K562 (cell line): ENCODE measurements at regions not wholly inside any gene's neighbourhood (a gene's known extent, or its start where the extent isn't known, plus 50 kb on each side); places are given as distances from the start of the nearest gene placed in this dataset.

Experiments used
- ATAC-seq: fragments of 200-7000 bp; cut with Tn5 transposase; 3 replicates; pipeline ENCODE4 v1.9.1; 2020; ENCODE audit warnings: moderate library complexity
- BruUV-seq: library from RNA; stranded (reverse); fragments of 400-500 nt; replicated peaks from 2 replicates; lab custom pipeline; 2021; lab: Mats Ljungman, UMichigan
- CTCF ChIA-PET: fragments of 300-600 bp; formaldehyde crosslinking; extraction: SDS; loops from one replicate; lab custom pipeline; 2021; ENCODE audit warnings: low intra/inter-chr PET ratio; lab: Yijun Ruan, JAX
- POLR2A ChIA-PET: fragments of 300-600, 350-650 bp; sonication (Branson Sonifier 250); formaldehyde crosslinking; extraction: SDS; loops from one replicate; lab custom pipeline; 2021; ENCODE audit warnings: antibody characterized with exemption, inconsistent platforms; lab: Yijun Ruan, JAX
- DNase-seq, 4 experiments: peaks; one replicate each; pipeline versions ENCODE4 v3.0.0 to v3.0.0-alpha.2; 2011 to 2018; ENCODE audit warnings: low spot score in 3 of 4, mixed read lengths in 3 of 4; ENCODE audit errors: extremely low read depth in 1 of 4
- FAIRE-seq: peaks from 2 replicates; lab custom pipeline; 2011; peaks lifted over from hg19 to GRCh38; lab: Jason Lieb, UNC
- H2AFZ ChIP-seq: 2 replicates; pipeline ENCODE4 v1.6.0; 2011; ENCODE audit warnings: low read depth, low read length, control low read depth, inconsistent platforms
- H3K27ac ChIP-seq: fragments of 200-600 bp; 3 replicates; pipeline ENCODE4 v1.8.0; 2011; ENCODE audit warnings: low read depth, mild to moderate bottlenecking, control low read depth, inconsistent platforms, low read length, moderate library complexity, mixed read lengths; ENCODE audit errors: extremely low read depth
- H3K27me3 ChIP-seq, 2 experiments: fragments of 300-600 bp in 1 of 2; 2 replicates in 1 of 2; 3 replicates in 1 of 2; pipeline versions ENCODE4 v1.6.0 to v1.8.0; 2011; ENCODE audit warnings: inconsistent platforms in 2 of 2, low read length in 2 of 2, mild to moderate bottlenecking in 1 of 2, mixed read lengths in 1 of 2, moderate library complexity in 1 of 2; ENCODE audit not compliant: control insufficient read depth in 2 of 2, insufficient read depth in 2 of 2
- H3K36me3 ChIP-seq: fragments of 300-600 bp; 3 replicates; pipeline ENCODE4 v1.8.0; 2011; ENCODE audit warnings: mild to moderate bottlenecking, low read length, inconsistent platforms; ENCODE audit not compliant: control insufficient read depth, insufficient read depth
- H3K4me1 ChIP-seq, 2 experiments: fragments of 200-600 bp in 1 of 2; replicated peaks in 1 of 2; 2 replicates in 1 of 2; 3 replicates in 1 of 2; pipeline versions ENCODE4 v1.5.1 to v1.8.0; 2011; ENCODE audit warnings: inconsistent platforms in 2 of 2, low read length in 2 of 2, mild to moderate bottlenecking in 1 of 2, mixed read lengths in 1 of 2, moderate library complexity in 1 of 2; ENCODE audit not compliant: control insufficient read depth in 2 of 2, insufficient read depth in 2 of 2
- H3K4me2 ChIP-seq: 2 replicates; pipeline ENCODE4 v1.6.1; 2011; ENCODE audit warnings: low read length, control low read depth, inconsistent platforms, mixed read lengths; ENCODE audit not compliant: insufficient read depth
- H3K4me3 ChIP-seq: fragments of 200-600 bp; sonication (generic), shearing (Covaris generic); 2 replicates; pipeline ENCODE4 v1.5.1; 2016; ENCODE audit warnings: control low read depth, inconsistent platforms
- H3K79me2 ChIP-seq: fragments of 200-600 bp; 3 replicates; pipeline ENCODE4 v1.8.0; 2011; ENCODE audit warnings: low read length, inconsistent platforms; ENCODE audit not compliant: control insufficient read depth, insufficient read depth
- H3K9ac ChIP-seq, 2 experiments: 2 replicates each; pipeline versions ENCODE4 v1.6.0 to v1.6.1; 2011; ENCODE audit warnings: low read depth in 2 of 2, low read length in 2 of 2, control low read depth in 1 of 2, inconsistent platforms in 1 of 2, mild to moderate bottlenecking in 1 of 2, mixed read lengths in 1 of 2; ENCODE audit not compliant: insufficient read depth in 1 of 2
- H3K9me1 ChIP-seq: one replicate; pipeline ENCODE4 v1.6.0; 2011; ENCODE audit warnings: inconsistent platforms, mild to moderate bottlenecking, low read length, moderate library complexity; ENCODE audit not compliant: control insufficient read depth, insufficient read depth
- H3K9me3 ChIP-seq: replicated peaks from 2 replicates; pipeline ENCODE4 v1.5.1; 2011; ENCODE audit warnings: low read depth, low read length, inconsistent platforms; ENCODE audit not compliant: control insufficient read depth, insufficient read depth
- H4K20me1 ChIP-seq: replicated peaks from 2 replicates; pipeline ENCODE4 v1.6.1; 2011; ENCODE audit warnings: low read length, inconsistent platforms, mixed read lengths; ENCODE audit not compliant: control insufficient read depth, insufficient read depth
- NELFE ChIP-seq: IDR thresholded peaks from 2 replicates; pipeline ENCODE4 v1.6.1; 2011; ENCODE audit warnings: mild to moderate bottlenecking; ENCODE audit not compliant: insufficient read depth, insufficient read length
- NFIC ChIP-seq: fragments of 450-650 bp; IDR thresholded peaks from 2 replicates; pipeline ENCODE4 v1.6.1; 2017; ENCODE audit warnings: mild to moderate bottlenecking, inconsistent platforms
- NFIX ChIP-seq: fragments of 250-450 bp; sonication (Bioruptor Pico); IDR thresholded peaks from 2 replicates; pipeline ENCODE4 v1.4.0; 2020; ENCODE audit warnings: low read depth, mild to moderate bottlenecking, moderate library complexity
- ZBTB34 ChIP-seq: fragments of 250-450 bp; sonication (Bioruptor Pico); IDR thresholded peaks from 2 replicates; pipeline ENCODE4 v1.8.0; 2021; ENCODE audit warnings: mild to moderate bottlenecking, moderate library complexity
- ZNF124 ChIP-seq: sonication (generic); formaldehyde crosslinking; IDR thresholded peaks from 2 replicates; pipeline ENCODE4 v1.8.1; 2022; ENCODE audit warnings: missing genetic modification reagents
- ZNF311 ChIP-seq: fragments of 250-450 bp; sonication (Bioruptor Pico); IDR thresholded peaks from 2 replicates; pipeline ENCODE4 v1.4.0; 2020; ENCODE audit warnings: mild to moderate bottlenecking, moderate library complexity
- ZNF79 ChIP-seq: fragments of 250-450 bp; sonication (Bioruptor Pico); IDR thresholded peaks from 2 replicates; pipeline ENCODE4 v1.4.0; 2020; ENCODE audit warnings: low read depth, mild to moderate bottlenecking, moderate library complexity
- WGBS: fragments of 100-300 bp; shearing (Covaris generic); methylation state at CpG from one replicate; pipeline ENCODE4 v1.1.6; 2016; ENCODE audit warnings: low coverage, mixed read lengths; ENCODE audit not compliant: insufficient coverage; ENCODE audit errors: missing lambda C conversion rate; 5-methylcytosine and 5-hydroxymethylcytosine counted together
- in situ Hi-C: fragments of 300-500 bp; cut with MboI; formaldehyde crosslinking; loops from 4 replicates; pipeline ENCODE4 v1.15.0; 2018; ENCODE audit warnings: inconsistent platforms, mixed read lengths
- intact Hi-C: fragments of 100-400 bp; cut with micrococcal nuclease; formaldehyde crosslinking; loops from 2 replicates; pipeline ENCODE4 v1.14.2; 2022
- TF ChIP-seq, protein P1 (sequence below), 2 experiments: fragments of 450-650 bp; conservative IDR thresholded peaks; 2 replicates each; pipeline ENCODE4 v1.6.1; 2017; ENCODE audit warnings: mild to moderate bottlenecking in 2 of 2, moderate library complexity in 2 of 2
- TF ChIP-seq, protein P2 (sequence below): IDR thresholded peaks from 2 replicates; pipeline ENCODE4 v1.6.1; 2012; ENCODE audit warnings: low read depth, low read length, improper control_type of control experiment, borderline replicate concordance

DNA sequence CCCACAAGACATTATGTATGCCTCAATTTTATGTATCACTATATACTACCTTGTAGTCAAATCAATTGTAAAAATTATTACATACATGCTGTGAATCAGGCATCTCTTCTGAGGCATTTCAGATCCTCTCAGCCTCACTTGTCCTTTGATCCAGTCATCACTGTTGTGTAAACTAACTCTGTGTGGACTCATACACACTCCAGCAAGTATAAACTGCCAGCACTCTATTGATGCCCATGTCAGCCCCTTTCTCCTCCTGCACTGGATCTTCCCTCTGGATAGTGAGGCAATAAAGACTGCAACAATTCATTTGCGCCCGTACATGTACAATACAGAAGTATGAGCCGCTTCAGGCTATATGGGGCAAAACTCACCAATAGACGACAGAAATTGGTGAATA lies 364.7 kb upstream of the TGFBR2 start (continued):
- TF ChIP-seq, protein P1, sequence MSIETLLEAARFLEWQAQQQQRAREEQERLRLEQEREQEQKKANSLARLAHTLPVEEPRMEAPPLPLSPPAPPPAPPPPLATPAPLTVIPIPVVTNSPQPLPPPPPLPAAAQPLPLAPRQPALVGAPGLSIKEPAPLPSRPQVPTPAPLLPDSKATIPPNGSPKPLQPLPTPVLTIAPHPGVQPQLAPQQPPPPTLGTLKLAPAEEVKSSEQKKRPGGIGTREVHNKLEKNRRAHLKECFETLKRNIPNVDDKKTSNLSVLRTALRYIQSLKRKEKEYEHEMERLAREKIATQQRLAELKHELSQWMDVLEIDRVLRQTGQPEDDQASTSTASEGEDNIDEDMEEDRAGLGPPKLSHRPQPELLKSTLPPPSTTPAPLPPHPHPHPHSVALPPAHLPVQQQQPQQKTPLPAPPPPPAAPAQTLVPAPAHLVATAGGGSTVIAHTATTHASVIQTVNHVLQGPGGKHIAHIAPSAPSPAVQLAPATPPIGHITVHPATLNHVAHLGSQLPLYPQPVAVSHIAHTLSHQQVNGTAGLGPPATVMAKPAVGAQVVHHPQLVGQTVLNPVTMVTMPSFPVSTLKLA (conservative IDR thresholded peaks at IDR 0.05), result no peak

DNA sequence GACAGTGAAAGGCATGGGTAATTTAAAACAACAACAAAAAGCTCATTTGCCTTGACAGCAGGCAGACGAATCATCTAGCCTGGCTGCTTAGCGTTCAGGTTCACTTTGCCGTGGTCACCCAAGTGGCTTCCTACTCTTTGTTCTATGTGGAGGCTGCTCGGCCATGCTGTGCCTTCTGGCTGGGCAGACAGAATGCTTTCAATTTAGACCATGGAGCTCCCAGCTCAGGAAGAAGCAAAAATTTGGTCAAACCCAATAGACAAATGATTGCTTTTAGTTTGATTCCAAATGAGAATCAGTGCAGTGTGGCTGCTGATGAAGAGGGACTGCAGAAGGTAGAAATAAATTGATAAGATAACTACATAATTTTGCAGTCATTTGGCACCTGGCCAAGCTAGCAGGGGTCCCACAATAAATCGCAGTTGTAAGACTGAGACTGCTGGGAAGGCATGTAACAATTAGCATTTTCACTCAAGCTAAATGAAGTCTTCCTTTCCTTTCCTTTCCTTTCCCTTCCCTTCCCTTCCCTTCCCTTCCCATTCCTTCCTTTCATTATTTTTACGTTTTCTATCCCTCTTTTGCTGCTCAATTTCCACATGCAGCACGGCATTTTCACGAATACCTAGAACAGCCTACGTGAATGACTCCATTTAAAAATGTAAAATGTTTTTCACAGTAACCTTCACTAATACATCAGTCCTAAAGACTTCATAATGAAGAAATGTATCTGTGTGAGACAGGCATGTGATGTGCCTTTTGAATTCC lies 360.4 kb upstream of the TGFBR2 start:
- H3K36me3 ChIP-seq, result no peaks in the 10 kb centered on the region
- H3K79me2 ChIP-seq, result no peaks in the 10 kb centered on the region
- no peaks in the 10 kb centered on the region for H3K9me1 ChIP-seq
- no peaks in the 10 kb centered on the region for H4K20me1 ChIP-seq
- POLR2A ChIA-PET, result no interaction called here
- no peak overlapping the region for H3K27ac ChIP-seq
- no peak overlapping the region for H3K4me2 ChIP-seq
- intact Hi-C loops, result no loop called here
- H3K27me3 ChIP-seq, result no peaks in the 10 kb centered on the region
- H3K4me1 ChIP-seq, result no peaks in the 10 kb centered on the region
- no TSS peak for BruUV-seq
- H2AFZ ChIP-seq, result no peak overlapping the region
- in situ Hi-C loops, result no loop called here
- DNase-seq (no peak), ATAC-seq (no peak), FAIRE-seq (no peak)
- no peak overlapping the region for H3K4me3 ChIP-seq
- 0 out of 2 replicates have a peak, but pooled peaks cover 3% of the 10 kb centered on the region for H3K9me3 ChIP-seq
- CTCF ChIA-PET, result no interaction called here
- H3K9ac ChIP-seq, result no peak overlapping the region
- 1% methylated on average over 9 of the region's 9 CpGs for WGBS
- TF ChIP-seq ZNF311, result 0 out of 2 replicates have a peak, but pooled peaks have one; percentile 20
- TF ChIP-seq NELFE, result no peak
- no peak for TF ChIP-seq ZBTB34 (CRISPR knock-in tag)
- TF ChIP-seq ZNF124, result no peak
- TF ChIP-seq, protein P2, sequence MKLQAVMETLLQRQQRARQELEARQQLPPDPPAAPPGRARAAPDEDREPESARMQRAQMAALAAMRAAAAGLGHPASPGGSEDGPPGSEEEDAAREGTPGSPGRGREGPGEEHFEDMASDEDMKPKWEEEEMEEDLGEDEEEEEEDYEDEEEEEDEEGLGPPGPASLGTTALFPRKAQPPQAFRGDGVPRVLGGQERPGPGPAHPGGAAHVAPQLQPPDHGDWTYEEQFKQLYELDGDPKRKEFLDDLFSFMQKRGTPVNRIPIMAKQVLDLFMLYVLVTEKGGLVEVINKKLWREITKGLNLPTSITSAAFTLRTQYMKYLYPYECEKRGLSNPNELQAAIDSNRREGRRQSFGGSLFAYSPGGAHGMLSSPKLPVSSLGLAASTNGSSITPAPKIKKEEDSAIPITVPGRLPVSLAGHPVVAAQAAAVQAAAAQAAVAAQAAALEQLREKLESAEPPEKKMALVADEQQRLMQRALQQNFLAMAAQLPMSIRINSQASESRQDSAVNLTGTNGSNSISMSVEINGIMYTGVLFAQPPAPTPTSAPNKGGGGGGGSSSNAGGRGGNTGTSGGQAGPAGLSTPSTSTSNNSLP, result no peak
- TF ChIP-seq NFIX, result peak; percentile 42; the same call in 1 of the 2 replicates
- TF ChIP-seq NFIC, result peak; percentile 71
- no peak for TF ChIP-seq ZNF79
